Nephron progenitor cell (in vitro differentiated cells): ENCODE measurements at regions not wholly inside any gene's neighbourhood (a gene's known extent, or its start where the extent isn't known, plus 50 kb on each side); places are given as distances from the start of the nearest gene placed in this dataset.

Source experiments
- DNase-seq: peaks from one replicate; pipeline ENCODE4 v3.0.0; 2021
- H3K27ac Mint-ChIP-seq: 2 replicates; pipeline ENCODE4 v1.8.0; 2021; ENCODE audit warnings: mild to moderate bottlenecking, moderate library complexity, mixed read lengths
- H3K27me3 Mint-ChIP-seq: 2 replicates; pipeline ENCODE4 v1.8.0; 2021; ENCODE audit warnings: mild to moderate bottlenecking, low read depth, mixed read lengths; ENCODE audit not compliant: poor library complexity
- H3K36me3 Mint-ChIP-seq: 2 replicates; pipeline ENCODE4 v1.8.0; 2021; ENCODE audit warnings: low read depth, mixed read lengths
- H3K4me1 Mint-ChIP-seq: 2 replicates; pipeline ENCODE4 v1.8.0; 2021; ENCODE audit warnings: mixed read lengths
- H3K4me3 Mint-ChIP-seq: 2 replicates; pipeline ENCODE4 v1.8.0; 2021; ENCODE audit warnings: mild to moderate bottlenecking, moderate library complexity, mixed read lengths
- H3K9me3 Mint-ChIP-seq: 2 replicates; pipeline ENCODE4 v1.8.0; 2021; ENCODE audit warnings: mild to moderate bottlenecking, moderate library complexity, mixed read lengths
- TF ChIP-seq, protein P1 (sequence below): fragments of 200-600 bp; sonication (generic); IDR thresholded peaks from 2 replicates; pipeline ENCODE4 v1.5.0; 2021; ENCODE audit warnings: antibody characterized with exemption

DNA sequence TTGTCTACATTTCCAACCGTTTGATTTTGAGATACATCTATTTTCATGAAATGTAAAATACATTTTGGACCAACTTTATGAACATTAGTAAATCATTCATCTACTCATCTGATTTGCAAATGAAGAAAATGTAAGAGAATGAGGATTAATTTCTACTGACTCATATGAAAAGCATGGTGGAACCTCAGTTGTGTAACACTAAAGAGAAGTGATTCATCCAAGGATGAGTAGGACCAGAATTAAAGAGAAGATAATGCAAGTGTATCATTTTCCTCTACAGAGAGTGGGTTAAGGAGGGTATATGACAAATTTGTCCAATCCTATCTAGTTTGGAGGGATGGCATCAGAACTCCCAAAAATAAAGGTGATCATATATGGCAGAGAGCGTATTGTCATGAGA is 1967.6 kb downstream of the MRPL39 start:
- TF ChIP-seq, protein P1, sequence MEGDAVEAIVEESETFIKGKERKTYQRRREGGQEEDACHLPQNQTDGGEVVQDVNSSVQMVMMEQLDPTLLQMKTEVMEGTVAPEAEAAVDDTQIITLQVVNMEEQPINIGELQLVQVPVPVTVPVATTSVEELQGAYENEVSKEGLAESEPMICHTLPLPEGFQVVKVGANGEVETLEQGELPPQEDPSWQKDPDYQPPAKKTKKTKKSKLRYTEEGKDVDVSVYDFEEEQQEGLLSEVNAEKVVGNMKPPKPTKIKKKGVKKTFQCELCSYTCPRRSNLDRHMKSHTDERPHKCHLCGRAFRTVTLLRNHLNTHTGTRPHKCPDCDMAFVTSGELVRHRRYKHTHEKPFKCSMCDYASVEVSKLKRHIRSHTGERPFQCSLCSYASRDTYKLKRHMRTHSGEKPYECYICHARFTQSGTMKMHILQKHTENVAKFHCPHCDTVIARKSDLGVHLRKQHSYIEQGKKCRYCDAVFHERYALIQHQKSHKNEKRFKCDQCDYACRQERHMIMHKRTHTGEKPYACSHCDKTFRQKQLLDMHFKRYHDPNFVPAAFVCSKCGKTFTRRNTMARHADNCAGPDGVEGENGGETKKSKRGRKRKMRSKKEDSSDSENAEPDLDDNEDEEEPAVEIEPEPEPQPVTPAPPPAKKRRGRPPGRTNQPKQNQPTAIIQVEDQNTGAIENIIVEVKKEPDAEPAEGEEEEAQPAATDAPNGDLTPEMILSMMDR: no peak
- H3K36me3 Mint-ChIP-seq: no peaks in the 10 kb centered on the region
- no peak overlapping the region for H3K27ac Mint-ChIP-seq
- no peak overlapping the region for H3K4me3 Mint-ChIP-seq
- DNase-seq: no peak
- no peaks in the 10 kb centered on the region for H3K4me1 Mint-ChIP-seq
- H3K27me3 Mint-ChIP-seq: no peaks in the 10 kb centered on the region
- H3K9me3 Mint-ChIP-seq: peaks cover 30% of the 10 kb centered on the region

DNA sequence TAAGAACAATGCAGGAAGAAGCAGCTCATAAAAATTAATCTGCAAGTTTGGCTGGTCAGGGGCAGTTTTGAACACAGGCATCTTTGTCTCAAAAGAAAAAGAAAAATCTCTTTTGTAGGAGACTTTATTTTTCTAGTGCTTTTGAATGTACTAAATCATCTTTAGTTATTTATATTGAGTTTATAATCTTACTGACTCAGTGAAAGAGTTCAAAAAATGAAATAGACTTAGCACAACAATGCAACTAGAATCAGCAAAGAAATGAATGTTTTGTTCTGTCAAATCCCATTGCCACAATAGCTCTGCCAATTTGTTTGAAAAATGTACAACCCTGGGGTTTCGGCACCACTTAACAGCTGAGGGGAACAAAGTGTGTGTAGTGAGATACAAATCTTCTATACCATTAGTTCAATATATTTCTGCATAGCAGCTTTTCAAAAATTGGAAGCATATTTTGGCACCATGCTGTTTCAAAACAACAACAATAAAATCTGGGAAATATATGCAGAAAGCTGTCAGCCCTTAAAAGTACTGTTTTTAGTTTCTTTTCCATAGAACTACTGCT is 1969.1 kb downstream of the MRPL39 start:
- H3K9me3 Mint-ChIP-seq: peaks cover 21% of the 10 kb centered on the region
- no peaks in the 10 kb centered on the region for H3K4me1 Mint-ChIP-seq
- TF ChIP-seq, protein P1: no peak
- no peaks in the 10 kb centered on the region for H3K36me3 Mint-ChIP-seq
- no peaks in the 10 kb centered on the region for H3K27me3 Mint-ChIP-seq
- no peak overlapping the region for H3K4me3 Mint-ChIP-seq
- no peak overlapping the region for H3K27ac Mint-ChIP-seq
- DNase-seq: no peak

DNA sequence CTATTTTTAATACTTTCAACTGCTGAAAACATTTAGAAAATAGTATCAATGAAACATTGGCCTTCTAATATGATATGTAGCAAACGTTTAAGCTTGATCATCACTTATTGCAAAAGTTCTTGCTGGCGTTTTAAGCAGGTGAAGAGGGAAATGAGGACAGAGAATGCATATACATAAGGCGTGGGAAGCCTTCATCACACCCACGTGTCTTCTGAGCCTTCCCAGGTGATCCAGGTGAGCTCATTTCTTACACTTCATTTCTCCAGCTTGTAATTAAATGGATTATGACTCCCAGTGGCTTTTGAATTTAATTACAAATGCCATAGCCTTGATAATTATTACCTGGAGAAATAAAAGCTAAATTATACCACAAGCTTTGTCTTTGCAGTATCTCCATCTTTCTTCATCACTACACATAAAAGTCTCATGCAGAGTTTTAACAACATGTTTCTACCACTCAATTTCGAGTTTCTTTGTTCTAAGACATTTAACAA is 1973.8 kb downstream of the MRPL39 start:
- H3K4me3 Mint-ChIP-seq: no peak overlapping the region
- H3K9me3 Mint-ChIP-seq: peaks cover 10% of the 10 kb centered on the region
- no peak for DNase-seq
- H3K27me3 Mint-ChIP-seq: no peaks in the 10 kb centered on the region
- TF ChIP-seq, protein P1: no peak
- no peak overlapping the region for H3K27ac Mint-ChIP-seq
- H3K36me3 Mint-ChIP-seq: no peaks in the 10 kb centered on the region
- no peaks in the 10 kb centered on the region for H3K4me1 Mint-ChIP-seq

DNA sequence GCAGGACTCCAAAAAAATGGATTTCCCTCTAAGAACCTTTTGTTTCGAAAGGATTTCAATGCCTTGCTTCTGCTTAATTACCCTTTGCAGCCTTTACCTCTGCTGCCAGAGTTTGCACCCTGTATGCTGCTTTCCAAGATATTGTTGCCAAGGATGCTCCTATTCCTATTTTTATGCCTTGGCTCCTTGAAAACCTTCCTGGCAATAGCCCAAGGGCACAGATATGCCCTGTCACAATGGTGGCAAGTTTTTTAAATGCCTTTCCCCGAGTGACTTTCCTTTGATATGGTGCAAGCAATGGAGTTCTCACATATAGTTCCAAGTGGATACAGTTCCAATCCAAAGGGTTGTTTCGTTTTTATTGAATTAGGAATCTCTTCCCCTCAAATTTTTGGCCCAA is 1983.0 kb downstream of the MRPL39 start:
- Mint-ChIP-seq H3K36me3 (no peaks in the 10 kb centered on the region), H3K4me3 (no peak overlapping the region), H3K27ac (no peak overlapping the region), H3K27me3 (no peaks in the 10 kb centered on the region), H3K9me3 (peaks cover 3% of the 10 kb centered on the region), H3K4me1 (no peaks in the 10 kb centered on the region)
- TF ChIP-seq, protein P1: no peak
- no peak for DNase-seq

DNA sequence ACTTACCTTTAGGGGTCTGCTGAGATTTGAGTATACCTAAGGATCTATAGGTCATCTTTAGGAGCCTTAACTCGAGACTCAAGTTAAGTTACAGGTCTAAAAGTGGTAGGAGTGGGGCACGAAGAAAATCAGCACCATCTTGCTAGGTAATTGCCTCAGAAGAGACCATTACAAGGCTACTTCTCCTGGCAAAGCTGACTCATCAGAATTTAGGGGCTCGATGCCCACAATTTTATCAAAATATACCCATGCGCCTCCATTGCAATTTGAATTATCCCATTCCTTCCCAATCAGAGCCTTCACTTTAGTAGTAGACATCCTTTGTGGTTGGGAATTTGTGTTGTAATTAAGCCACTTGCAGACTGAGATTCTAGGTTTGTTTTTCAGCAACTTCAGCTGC is 1994.3 kb downstream of the MRPL39 start:
- no peak overlapping the region for H3K4me3 Mint-ChIP-seq
- no peak overlapping the region for H3K27ac Mint-ChIP-seq
- no peaks in the 10 kb centered on the region for H3K36me3 Mint-ChIP-seq
- peaks cover 20% of the 10 kb centered on the region for H3K9me3 Mint-ChIP-seq
- H3K4me1 Mint-ChIP-seq: no peaks in the 10 kb centered on the region
- no peak for DNase-seq
- TF ChIP-seq, protein P1: no peak
- no peaks in the 10 kb centered on the region for H3K27me3 Mint-ChIP-seq

DNA sequence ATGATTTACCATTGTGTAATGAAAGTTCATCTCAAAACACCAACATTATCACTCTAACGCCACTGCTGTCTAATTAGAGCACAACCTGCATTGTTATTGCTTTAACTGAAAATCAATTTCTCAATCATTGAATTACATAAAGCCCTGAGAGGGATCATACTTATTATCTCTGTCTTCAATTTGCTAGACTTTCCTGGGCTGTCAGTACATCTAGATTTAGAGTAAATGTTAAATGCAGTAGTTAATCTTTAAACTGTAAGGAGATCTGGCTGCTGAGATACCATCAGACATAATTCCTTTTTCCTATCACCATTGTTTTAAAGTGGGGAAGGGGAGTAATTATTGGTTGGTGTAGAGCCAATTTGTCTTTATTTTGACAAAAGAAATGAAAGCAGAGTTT is 1995.1 kb downstream of the MRPL39 start:
- Mint-ChIP-seq H3K27me3 (no peaks in the 10 kb centered on the region), H3K36me3 (no peaks in the 10 kb centered on the region), H3K9me3 (peaks cover 12% of the 10 kb centered on the region), H3K27ac (no peak overlapping the region), H3K4me1 (no peaks in the 10 kb centered on the region), H3K4me3 (no peak overlapping the region)
- DNase-seq: no peak
- TF ChIP-seq, protein P1: no peak
